ENCODE measurements at regions not wholly inside any gene's neighbourhood (a gene's known extent, or its start where the extent isn't known, plus 50 kb on each side); places are given as distances from the start of the nearest gene placed in this dataset.

GRCh38 chr4:33369446-33369845 lies 2649.3 kb downstream of the PCDH7 start:
- intact Hi-C loops (cut with DNase I), result no loop called here
- H3K4me1 ChIP-seq, result no peaks in the 10 kb centered on the region
- ATAC-seq (no peak), DNase-seq (no peak)
- no peaks in the 10 kb centered on the region for H3K36me3 ChIP-seq
- no peak overlapping the region for H3K27ac ChIP-seq
- TF ChIP-seq CTCF (IDR thresholded peaks at IDR 0.05), result no peak
- peaks cover 0 to 24% (median 0%) of the 10 kb centered on the region in 11 donors for H3K9me3 ChIP-seq
- WGBS, 2 donors, result 62 to 68% methylated on average over 3 of the region's 3 CpGs
- H3K27me3 ChIP-seq, result no peaks in the 10 kb centered on the region
- no peak overlapping the region for H3K4me3 ChIP-seq

GRCh38 chr4:33381816-33382215 lies 2661.6 kb downstream of the PCDH7 start:
- H3K36me3 ChIP-seq, result no peaks in the 10 kb centered on the region
- no peak for TF ChIP-seq CTCF (IDR thresholded peaks at IDR 0.05)
- WGBS, 2 donors, result 79 to 81% methylated on average over 4 of the region's 4 CpGs
- H3K9me3 ChIP-seq, result peaks cover 0 to 40% (median 12%) of the 10 kb centered on the region in 11 donors
- H3K4me3 ChIP-seq, result no peak overlapping the region
- intact Hi-C loops (cut with DNase I), result no loop called here
- ATAC-seq, result no peak
- no peaks in the 10 kb centered on the region for H3K27me3 ChIP-seq
- DNase-seq, result no peak
- H3K27ac ChIP-seq, result no peak overlapping the region
- no peaks in the 10 kb centered on the region for H3K4me1 ChIP-seq

- TF ChIP-seq CTCF (IDR thresholded peaks at IDR 0.05), result no peak
- intact Hi-C loops (cut with DNase I), result no loop called here
These were observed 2666.6 kb downstream of the PCDH7 start for GRCh38 chr4:33386764-33387163.

GRCh38 chr4:33390976-33391375 lies 2670.8 kb downstream of the PCDH7 start:
- Histone ChIP-seq H3K27me3 (no peaks in the 10 kb centered on the region), H3K4me3 (no peak overlapping the region), H3K4me1 (no peaks in the 10 kb centered on the region), H3K9me3 (peaks cover 0 to 4% (median 0%) of the 10 kb centered on the region in 11 donors), H3K27ac (no peak overlapping the region), H3K36me3 (no peaks in the 10 kb centered on the region)
- ATAC-seq, result no peak
- WGBS, 2 donors, result 62% methylated on average over 3 of the region's 3 CpGs
- intact Hi-C loops (cut with DNase I), result no loop called here
- no peak for DNase-seq
- no peak for TF ChIP-seq CTCF (IDR thresholded peaks at IDR 0.05)

More at GRCh38 chr4:33386764-33387163, 2666.6 kb downstream of the PCDH7 start:
- H3K27me3 ChIP-seq, result no peaks in the 10 kb centered on the region
- no peaks in the 10 kb centered on the region for H3K36me3 ChIP-seq
- H3K27ac ChIP-seq, result no peak overlapping the region
- DNase-seq (no peak), ATAC-seq (no peak)
- H3K9me3 ChIP-seq, result peaks cover 0 to 40% (median 12%) of the 10 kb centered on the region in 11 donors
- H3K4me1 ChIP-seq, result no peaks in the 10 kb centered on the region
- H3K4me3 ChIP-seq, result no peak overlapping the region
